ENCODE measurements at regions not wholly inside any gene's neighbourhood (a gene's known extent, or its start where the extent isn't known, plus 50 kb on each side); places are given as distances from the start of the nearest gene placed in this dataset.
A peak's percentile ranks its signal among the peaks of the same experiment; 100 is the strongest.

DNA sequence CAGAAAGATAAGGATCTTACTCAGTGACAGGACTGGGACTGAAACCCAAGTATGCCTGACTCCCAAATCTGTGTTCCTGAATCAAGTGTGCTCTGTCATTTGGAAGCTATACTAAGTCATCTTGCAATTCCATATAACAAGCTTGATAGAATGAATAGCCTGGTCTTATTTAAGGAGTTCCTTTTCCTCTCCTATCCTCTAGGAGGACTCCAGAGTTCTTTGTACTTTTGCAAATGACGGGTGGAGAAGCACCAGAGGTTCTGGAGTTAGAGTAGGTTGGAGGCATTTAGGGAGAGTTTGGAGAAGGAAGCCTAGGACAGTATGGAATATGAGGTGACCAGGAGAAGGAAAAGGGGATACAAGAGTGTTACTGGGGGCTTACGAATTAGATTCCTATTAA lies 92.9 kb upstream of the RCN1 start:
- DNase-seq, result no peak

DNA sequence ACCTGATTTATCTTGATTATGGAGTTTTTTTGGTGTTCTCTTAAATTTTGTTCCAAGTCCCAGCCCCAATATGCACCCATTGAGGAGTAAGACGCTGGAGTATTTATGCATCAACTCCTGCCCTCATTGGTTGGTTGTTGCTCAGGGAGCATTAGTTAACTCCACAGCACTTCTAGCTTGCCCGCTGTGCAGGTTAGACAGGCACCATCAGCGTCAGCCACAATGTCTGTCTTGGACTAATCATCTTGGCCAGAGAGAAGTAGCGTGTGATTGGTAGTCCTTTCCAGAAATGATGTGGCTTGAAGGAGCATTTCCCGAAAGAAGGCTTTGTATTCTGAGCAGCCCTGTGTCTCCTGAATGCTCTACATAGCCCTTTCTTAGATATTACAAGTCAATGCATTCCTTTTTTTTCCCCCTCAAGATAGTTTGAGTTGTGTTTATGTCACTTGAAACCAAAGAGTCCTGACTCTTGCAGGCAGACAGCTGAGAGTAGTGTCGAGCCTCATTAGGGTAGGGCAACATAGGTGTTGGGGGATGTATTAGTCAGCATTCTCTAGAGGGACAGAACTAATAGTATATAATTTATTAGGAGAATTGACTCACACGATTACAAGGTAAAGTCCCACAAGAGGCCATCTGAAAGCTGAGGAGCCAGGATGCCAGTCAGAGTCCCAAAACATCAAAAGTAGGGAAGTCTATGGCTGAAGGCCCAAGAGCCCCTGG lies 94.6 kb upstream of the RCN1 start:
- no peak for DNase-seq

DNA sequence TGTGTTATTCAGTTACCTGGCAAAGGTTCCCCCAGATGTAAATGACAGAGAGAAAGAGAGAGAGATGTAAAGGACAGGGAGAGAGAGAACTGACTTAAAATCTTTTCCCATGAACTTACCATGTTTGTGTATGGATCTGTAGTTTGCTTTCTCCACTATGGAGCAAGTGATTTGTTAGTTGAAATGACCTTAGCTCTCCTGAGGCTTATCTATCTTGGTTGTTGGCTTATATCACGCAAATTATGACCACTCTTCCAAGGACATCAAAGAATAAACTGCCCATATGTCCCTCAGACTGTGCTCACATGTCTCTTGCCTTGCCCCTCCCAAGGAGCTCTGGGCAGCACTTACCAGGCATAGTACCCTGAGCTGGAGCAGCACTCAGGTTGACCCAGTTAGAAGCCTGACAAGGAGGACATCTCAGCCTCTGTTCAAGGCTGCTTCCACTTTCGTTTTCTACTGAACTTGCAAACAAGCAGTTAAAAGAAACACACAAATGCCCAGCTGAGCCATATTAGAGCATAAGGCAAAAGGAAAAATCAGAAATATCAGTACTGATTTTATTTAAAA lies 95.3 kb upstream of the RCN1 start:
- DNase-seq, result peak; percentile 3 to 29

DNA sequence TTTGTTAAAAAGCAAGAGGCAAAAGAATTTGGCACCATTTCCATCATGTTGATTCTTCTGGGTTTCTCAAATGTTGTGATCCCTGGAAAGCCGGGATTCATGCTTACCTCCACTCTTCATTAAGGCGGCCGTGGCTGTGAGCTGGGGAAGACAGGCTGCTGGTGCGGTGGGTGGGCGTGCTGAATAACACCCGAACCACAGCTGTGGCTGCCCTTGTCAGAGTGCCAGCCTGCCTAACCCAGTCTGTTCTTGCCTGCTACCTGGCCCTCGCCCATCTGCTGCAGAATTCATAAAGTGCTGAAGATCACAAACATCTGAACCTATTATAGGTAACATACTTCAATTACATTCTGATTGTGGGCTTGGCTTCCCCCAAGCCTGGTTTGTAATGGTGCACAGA lies 95.8 kb upstream of the RCN1 start:
- DNase-seq, result peak in 1 of 2 donors; percentile 4

- DNase-seq, result no peak
Measured at GRCh38 chr11:31987118-31988005, 103.5 kb upstream of the RCN1 start.

GRCh38 chr11:31986201-31986889 lies 104.5 kb upstream of the RCN1 start:
- no peak for DNase-seq

DNA sequence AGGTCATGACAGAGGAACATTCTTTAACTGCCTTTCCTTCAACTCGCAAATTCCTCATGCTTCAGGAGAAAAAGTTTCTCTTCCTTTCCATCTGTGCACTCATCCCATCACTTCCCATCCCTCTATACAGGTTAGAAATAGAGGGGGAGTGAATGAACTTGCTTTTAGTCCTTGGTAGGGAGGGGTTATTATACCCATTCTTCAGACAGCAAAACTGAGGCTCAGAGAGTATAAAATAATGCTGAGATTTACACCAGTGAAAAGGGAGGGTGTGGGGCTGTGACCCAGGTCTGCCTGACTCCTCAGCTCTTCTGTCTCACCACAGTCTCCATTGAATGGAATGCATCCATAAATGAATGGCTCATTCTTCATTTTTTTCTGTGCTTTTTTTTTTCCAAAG lies 109.4 kb upstream of the RCN1 start:
- DNase-seq, result no peak

DNA sequence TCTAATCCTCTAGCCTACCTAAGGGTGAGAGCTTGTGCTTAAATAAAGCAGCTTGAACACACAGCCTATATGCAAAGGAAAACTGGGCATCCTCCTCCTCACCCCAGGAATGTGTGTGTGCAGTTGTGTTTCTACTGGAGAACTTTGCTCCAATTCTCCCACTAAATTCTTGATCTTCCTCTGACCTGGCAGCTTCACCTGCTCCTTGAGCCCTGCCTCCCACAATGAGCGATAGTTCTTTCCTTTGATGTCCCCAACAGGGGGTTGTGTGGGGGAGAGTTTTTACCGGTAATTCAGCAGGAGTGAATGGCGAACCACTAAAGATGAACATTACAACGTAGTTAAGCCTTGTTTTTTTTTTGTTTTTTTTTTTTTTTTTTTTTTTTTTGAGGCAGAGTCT lies 113.5 kb upstream of the RCN1 start:
- no peak for DNase-seq

GRCh38 chr11:31974366-31975136 lies 116.3 kb upstream of the RCN1 start:
- DNase-seq, result no peak

DNA sequence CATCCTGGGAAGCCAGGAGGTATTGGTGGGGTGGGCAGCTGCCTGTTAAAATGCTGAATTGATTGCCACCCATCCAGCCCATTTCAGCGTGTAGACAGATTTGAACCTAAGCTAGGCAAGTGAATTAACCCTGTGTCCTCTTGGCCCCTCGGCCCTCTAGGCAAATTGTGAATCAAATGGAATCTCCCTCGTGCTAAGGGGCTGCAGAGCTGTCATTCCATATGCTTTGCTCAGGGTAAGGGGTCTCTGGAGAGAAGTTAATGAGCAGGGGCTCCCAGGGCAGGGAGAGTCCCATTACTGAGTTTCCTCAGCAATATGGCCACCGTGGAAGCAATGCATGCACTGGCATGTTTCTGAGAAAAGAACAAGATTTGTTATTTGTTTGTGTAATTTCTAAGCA lies 117.7 kb upstream of the RCN1 start:
- no peak for DNase-seq

DNA sequence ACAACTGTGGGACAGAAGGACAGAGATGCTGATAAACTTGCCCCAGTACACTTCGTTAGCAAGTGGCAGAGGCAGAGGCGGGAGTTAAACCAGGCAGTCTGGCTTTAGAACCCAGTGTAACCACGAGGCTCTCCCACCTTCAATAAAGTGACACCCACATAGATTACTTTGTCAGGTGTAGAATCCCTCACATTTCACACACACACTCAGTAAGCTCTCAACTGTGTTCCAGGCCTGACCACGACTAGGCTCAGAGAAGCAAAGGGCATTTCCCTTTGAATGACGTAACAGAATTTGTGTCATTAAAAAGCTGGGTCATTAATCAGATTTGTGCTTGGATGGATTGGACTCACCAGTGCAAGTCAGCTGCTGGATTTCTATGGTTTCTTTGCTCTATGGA lies 118.3 kb upstream of the RCN1 start:
- DNase-seq, result no peak

- DNase-seq, result no peak
Measured at GRCh38 chr11:31969359-31969702, 121.5 kb upstream of the RCN1 start.

GRCh38 chr11:31968461-31969358 lies 122.2 kb upstream of the RCN1 start:
- DNase-seq, result no peak

- no peak for DNase-seq
Measured at GRCh38 chr11:31967404-31968130, 123.3 kb upstream of the RCN1 start.

- DNase-seq, result no peak
Measured at GRCh38 chr11:31966846-31967245, 124.0 kb upstream of the RCN1 start.

- DNase-seq, result no peak
Measured at GRCh38 chr11:31964181-31964580, 126.7 kb upstream of the RCN1 start.

DNA sequence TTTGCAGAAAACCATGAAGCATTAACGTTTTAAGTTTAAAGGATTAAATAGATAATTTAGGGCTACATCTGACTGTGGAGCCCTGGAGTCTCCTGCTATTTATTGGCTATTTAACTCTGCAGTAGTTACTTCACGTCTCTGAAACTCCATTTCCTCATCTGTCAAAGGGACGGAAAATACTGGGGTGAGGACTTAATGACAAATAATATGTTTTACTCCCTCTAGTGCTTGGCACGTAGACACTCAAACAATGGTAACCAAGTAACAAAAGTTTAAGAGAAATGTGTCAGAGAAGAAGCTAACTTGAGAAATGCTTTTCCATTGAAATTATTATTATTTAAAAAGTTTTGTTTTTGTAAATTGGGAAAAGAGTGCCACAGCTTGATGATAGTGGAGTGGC lies 130.7 kb upstream of the RCN1 start:
- DNase-seq, result no peak

- DNase-seq, result no peak
Measured at GRCh38 chr11:31959716-31960115, 131.2 kb upstream of the RCN1 start.

GRCh38 chr11:31958076-31958735 lies 132.7 kb upstream of the RCN1 start:
- DNase-seq, result peak; percentile 13 to 48

DNA sequence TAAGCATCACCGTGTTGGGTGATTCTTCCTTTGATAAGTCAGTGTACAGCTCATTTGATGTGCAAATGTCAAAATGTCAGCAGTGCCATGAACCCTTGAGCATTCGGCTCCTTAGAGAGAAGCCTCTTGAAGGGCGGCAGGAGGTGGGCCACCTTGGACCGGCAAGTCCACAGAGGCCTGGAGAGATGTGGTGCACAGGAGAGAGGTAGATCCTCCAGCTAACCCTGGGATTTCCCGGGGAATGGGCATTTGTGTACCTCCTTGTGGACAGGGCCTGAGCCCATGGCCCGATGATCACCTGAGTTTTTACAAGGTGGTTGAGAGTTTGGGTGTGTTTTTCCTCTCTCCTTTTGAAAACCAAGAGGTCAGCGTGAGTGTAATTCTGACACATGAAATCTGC lies 133.2 kb upstream of the RCN1 start:
- DNase-seq, result no peak

Measured in CD4-positive, alpha-beta T cell treated with Interleukin-1 beta for 1 hour (primary cell).